Loucy (cell line): ENCODE measurements at regions not wholly inside any gene's neighbourhood (a gene's known extent, or its start where the extent isn't known, plus 50 kb on each side); places are given as distances from the start of the nearest gene placed in this dataset.

Experiments
- CTCF ChIP-seq: fragments of 200-600 bp; sonication (generic); conservative IDR thresholded peaks from 2 replicates; pipeline ENCODE4 v1.5.1; 2014; ENCODE audit warnings: mild to moderate bottlenecking, antibody characterized with exemption, low read length
- EZH2phosphoT487 ChIP-seq: fragments of 200-600 bp; IDR thresholded peaks from 2 replicates; pipeline ENCODE4 v1.6.1; 2018; ENCODE audit warnings: antibody characterized with exemption, mild to moderate bottlenecking, moderate library complexity, borderline replicate concordance

GRCh38 chr1:164061528-164061927, 497.5 kb upstream of the PBX1 start:
- no peak for TF ChIP-seq CTCF
- TF ChIP-seq EZH2phosphoT487 = no peak
